COLO829 (cell line): ENCODE measurements at regions not wholly inside any gene's neighbourhood (a gene's known extent, or its start where the extent isn't known, plus 50 kb on each side); places are given as distances from the start of the nearest gene placed in this dataset.

ENCODE experiments used
- DNase-seq: peaks from one replicate; pipeline ENCODE4 v3.0.0; 2012; ENCODE audit warnings: low spot score

- no peak for DNase-seq
Observed at GRCh38 chr12:13680916-13681315, 300.5 kb downstream of the GRIN2B start.

GRCh38 chr12:13676880-13677279, 304.5 kb downstream of the GRIN2B start:
- DNase-seq = no peak

GRCh38 chr12:13670285-13670866, 311.0 kb downstream of the GRIN2B start:
- no peak for DNase-seq

- no peak for DNase-seq
Observed at GRCh38 chr12:13668880-13669279, 312.5 kb downstream of the GRIN2B start.

GRCh38 chr12:13666806-13667205, 314.6 kb downstream of the GRIN2B start:
- DNase-seq = no peak

GRCh38 chr12:13661005-13661887, 320.2 kb downstream of the GRIN2B start:
- peak; percentile 56 for DNase-seq

- no peak for DNase-seq
Observed at GRCh38 chr12:13654456-13654855, 326.9 kb downstream of the GRIN2B start.

GRCh38 chr12:13652105-13652504, 329.3 kb downstream of the GRIN2B start:
- no peak for DNase-seq

- DNase-seq = no peak
Observed at GRCh38 chr12:13635709-13636108, 345.7 kb downstream of the GRIN2B start.

GRCh38 chr12:13631873-13632272, 349.5 kb downstream of the GRIN2B start:
- no peak for DNase-seq

- no peak for DNase-seq
Observed at GRCh38 chr12:13630354-13630753, 351.0 kb downstream of the GRIN2B start.

- no peak for DNase-seq
Observed at GRCh38 chr12:13628067-13628466, 353.3 kb downstream of the GRIN2B start.

GRCh38 chr12:13627536-13627935, 353.9 kb downstream of the GRIN2B start:
- DNase-seq = no peak

- no peak for DNase-seq
Observed at GRCh38 chr12:13613297-13613696, 368.1 kb downstream of the GRIN2B start.

- no peak for DNase-seq
Observed at GRCh38 chr12:13609894-13610679, 371.3 kb downstream of the GRIN2B start.

- DNase-seq = no peak
Observed at GRCh38 chr12:13606290-13606689, 375.1 kb downstream of the GRIN2B start.

- DNase-seq = no peak
Observed at GRCh38 chr12:13603953-13604352, 377.4 kb downstream of the GRIN2B start.

- no peak for DNase-seq
Observed at GRCh38 chr12:13602172-13602571, 379.2 kb downstream of the GRIN2B start.

GRCh38 chr12:13599176-13599575, 382.2 kb downstream of the GRIN2B start:
- no peak for DNase-seq

GRCh38 chr12:13597837-13598236, 383.6 kb downstream of the GRIN2B start:
- no peak for DNase-seq

- no peak for DNase-seq
Observed at GRCh38 chr12:13597166-13597565, 384.2 kb downstream of the GRIN2B start.

GRCh38 chr12:13596714-13597113, 384.7 kb downstream of the GRIN2B start:
- DNase-seq = no peak
